Memory B cell (primary cell): ENCODE measurements at regions not wholly inside any gene's neighbourhood (a gene's known extent, or its start where the extent isn't known, plus 50 kb on each side); places are given as distances from the start of the nearest gene placed in this dataset.

Source experiments
- ATAC-seq: fragments of 150-1000 bp; cut with Tn5 transposase; 2 replicates; pipeline ENCODE4 v1.10.0; 2021; ENCODE audit warnings: low read depth, mild to moderate bottlenecking, moderate library complexity
- DNase-seq, 2 donors: peaks; one replicate each; pipeline ENCODE4 v3.0.0; 2022; ENCODE audit warnings: low spot score in 2 of 2
- H3K27ac Mint-ChIP-seq: one replicate; pipeline ENCODE4 v1.8.0; 2022; ENCODE audit warnings: mild to moderate bottlenecking, moderate library complexity, mixed read lengths
- H3K27me3 Mint-ChIP-seq: one replicate; pipeline ENCODE4 v1.8.0; 2022; ENCODE audit warnings: mixed read lengths
- H3K36me3 Mint-ChIP-seq: one replicate; pipeline ENCODE4 v1.8.0; 2022; ENCODE audit warnings: mild to moderate bottlenecking, mixed read lengths
- H3K4me1 Mint-ChIP-seq: one replicate; pipeline ENCODE4 v1.8.0; 2022; ENCODE audit warnings: mixed read lengths
- H3K4me3 Mint-ChIP-seq: one replicate; pipeline ENCODE4 v1.8.0; 2022; ENCODE audit warnings: mild to moderate bottlenecking, moderate library complexity, mixed read lengths
- H3K9me3 Mint-ChIP-seq: one replicate; pipeline ENCODE4 v1.8.0; 2022; ENCODE audit warnings: mixed read lengths

DNA sequence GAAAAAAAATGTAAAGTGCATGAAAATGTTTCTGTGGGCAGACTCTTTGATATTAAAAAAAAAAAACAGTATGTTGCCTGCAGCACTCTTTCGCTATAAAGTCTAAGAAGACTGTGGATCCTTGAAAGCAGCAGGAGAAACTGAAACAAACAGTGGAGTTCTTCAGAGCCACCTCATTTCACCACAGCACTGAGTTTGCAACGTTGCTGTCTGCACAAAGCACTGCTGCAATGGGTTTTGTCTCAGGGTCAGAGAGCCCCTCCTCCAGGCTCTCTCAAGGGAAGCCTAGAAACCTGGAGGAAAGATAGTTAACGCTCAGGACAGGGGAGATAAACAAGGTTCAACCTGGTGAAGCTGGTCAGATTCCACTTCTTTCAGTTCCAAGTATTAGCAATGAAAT is 248.7 kb downstream of the EFNB2 start:
- Mint-ChIP-seq H3K4me3 (no peak overlapping the region), H3K36me3 (no peaks in the 10 kb centered on the region), H3K27me3 (peaks cover 2% of the 10 kb centered on the region), H3K4me1 (no peaks in the 10 kb centered on the region), H3K9me3 (peaks cover 4% of the 10 kb centered on the region), H3K27ac (no peak overlapping the region)
- DNase-seq: no peak
- no peak for ATAC-seq

DNA sequence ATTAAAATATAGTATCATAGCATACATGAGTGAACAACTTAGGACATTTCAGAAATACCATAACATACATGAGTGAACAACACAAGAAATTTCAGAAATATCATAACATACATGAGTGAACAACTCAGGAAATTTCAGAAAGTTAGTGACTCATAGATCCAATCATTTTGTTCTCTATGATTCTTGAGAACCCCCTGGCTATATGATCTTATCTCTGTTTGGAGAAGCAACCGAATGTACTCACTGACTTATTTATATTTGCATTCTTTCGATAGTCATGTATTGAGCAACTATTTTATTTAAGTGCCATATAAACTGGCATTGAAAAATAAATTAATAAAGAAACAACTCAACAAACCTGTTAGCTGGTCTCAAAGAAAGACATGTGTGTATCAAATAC is 251.1 kb downstream of the EFNB2 start:
- DNase-seq (no peak), ATAC-seq (no peak)
- no peak overlapping the region for H3K4me3 Mint-ChIP-seq
- H3K27ac Mint-ChIP-seq: no peak overlapping the region
- H3K36me3 Mint-ChIP-seq: no peaks in the 10 kb centered on the region
- peaks cover 2% of the 10 kb centered on the region for H3K9me3 Mint-ChIP-seq
- no peaks in the 10 kb centered on the region for H3K4me1 Mint-ChIP-seq
- H3K27me3 Mint-ChIP-seq: peaks cover 2% of the 10 kb centered on the region

DNA sequence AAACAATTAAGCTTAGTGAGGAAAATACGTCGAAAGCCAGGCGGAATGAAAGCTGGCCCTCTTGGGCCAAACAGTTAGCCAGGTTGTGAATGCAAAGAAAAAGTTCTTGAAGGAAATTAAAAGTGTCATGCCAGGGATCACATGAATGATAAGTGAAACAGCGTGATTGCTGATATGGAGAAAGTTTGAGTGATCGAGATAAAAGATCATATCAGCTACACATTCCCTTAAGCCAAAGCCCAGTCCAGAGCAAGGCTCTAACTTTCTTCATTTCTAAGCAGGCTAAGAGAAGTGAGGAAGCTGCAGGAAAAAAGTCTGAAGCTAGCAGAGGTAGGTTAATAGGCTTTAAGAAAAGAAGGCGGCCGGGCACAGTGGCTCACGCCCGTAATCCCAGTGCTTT is 254.0 kb downstream of the EFNB2 start:
- H3K36me3 Mint-ChIP-seq: no peaks in the 10 kb centered on the region
- no peak overlapping the region for H3K27ac Mint-ChIP-seq
- H3K9me3 Mint-ChIP-seq: no peaks in the 10 kb centered on the region
- H3K4me3 Mint-ChIP-seq: no peak overlapping the region
- peaks cover 2% of the 10 kb centered on the region for H3K27me3 Mint-ChIP-seq
- no peaks in the 10 kb centered on the region for H3K4me1 Mint-ChIP-seq
- no peak for DNase-seq
- ATAC-seq: no peak

DNA sequence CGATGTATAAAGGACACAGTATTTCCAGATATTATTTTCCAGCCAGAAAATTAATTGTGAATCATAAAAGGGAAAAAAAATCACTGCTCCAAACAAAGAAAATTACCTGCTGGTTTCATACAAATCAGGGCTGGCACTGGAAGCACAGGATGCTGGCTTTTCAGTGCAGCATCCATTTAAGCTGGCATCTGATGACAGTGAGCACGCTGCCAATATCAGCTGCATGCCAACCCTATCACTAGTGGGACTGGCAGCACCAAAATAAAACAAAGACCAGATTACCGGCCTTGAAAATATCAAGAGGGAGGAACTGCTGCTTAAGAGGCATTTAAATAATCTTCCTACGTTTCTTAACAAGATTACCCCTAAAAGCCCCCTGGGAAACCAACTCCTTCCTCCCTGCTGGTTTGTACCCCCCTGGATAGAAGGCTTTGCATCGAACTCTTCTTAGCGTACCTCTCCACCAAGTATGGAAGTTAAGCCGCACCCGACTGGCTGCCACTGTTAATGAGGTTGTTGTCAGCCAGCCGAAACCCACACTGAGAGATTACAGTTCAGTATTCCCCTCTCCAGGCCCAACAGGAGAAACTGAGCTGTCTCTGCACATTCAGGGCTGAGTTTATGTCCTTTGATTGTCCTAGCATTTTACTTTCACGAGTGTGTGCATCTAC is 257.8 kb downstream of the EFNB2 start:
- H3K4me3 Mint-ChIP-seq: no peak overlapping the region
- no peaks in the 10 kb centered on the region for H3K4me1 Mint-ChIP-seq
- no peaks in the 10 kb centered on the region for H3K9me3 Mint-ChIP-seq
- DNase-seq: no peak
- no peaks in the 10 kb centered on the region for H3K36me3 Mint-ChIP-seq
- H3K27ac Mint-ChIP-seq: no peak overlapping the region
- no peaks in the 10 kb centered on the region for H3K27me3 Mint-ChIP-seq
- ATAC-seq: no peak

DNA sequence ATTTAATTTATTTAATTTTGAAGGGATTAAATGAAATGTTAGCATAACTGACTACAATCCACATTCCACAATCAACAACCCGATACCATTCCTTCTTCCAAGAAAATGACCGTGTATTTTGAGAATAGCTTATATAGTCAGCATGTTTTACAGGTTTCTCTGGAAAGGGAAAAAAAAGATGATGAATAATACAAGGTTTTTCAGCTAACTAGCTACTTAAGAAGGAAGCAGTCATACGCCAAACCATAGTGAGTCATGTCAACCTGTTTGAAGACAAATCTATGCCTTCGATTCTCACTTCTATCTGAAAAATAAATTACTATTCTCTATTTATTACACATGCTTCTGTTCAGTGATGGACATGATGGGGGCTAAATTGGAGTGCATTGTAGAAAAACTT is 258.6 kb downstream of the EFNB2 start:
- H3K4me3 Mint-ChIP-seq: no peak overlapping the region
- no peak overlapping the region for H3K27ac Mint-ChIP-seq
- no peak for ATAC-seq
- DNase-seq: no peak
- no peaks in the 10 kb centered on the region for H3K36me3 Mint-ChIP-seq
- H3K27me3 Mint-ChIP-seq: no peaks in the 10 kb centered on the region
- no peaks in the 10 kb centered on the region for H3K9me3 Mint-ChIP-seq
- H3K4me1 Mint-ChIP-seq: no peaks in the 10 kb centered on the region

DNA sequence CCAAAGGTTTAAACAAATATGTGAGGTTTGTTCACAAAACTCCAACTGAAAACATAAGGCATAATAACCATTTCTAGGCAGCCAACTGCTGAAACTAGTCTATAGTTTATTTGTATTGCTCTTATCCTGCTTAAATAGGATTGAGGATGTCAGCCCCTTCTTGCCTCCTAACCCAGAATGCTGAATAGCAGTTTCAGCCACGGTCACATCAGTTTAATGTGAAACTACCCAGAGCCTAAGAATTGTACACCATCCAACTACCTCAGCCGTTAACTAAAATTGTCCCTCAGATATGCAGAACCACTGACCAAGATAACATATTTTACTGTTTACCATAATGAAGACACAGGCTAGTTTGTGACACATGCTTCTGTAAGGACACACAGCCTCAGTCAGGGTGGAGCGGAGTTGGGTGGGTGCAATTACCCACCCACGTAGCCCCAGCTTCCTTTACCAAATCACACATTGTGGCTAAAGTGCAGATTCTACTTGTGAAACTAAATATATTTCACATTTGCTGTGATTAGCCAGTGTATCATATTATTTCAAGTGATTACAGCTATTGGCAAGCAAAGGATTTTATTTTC is 259.9 kb downstream of the EFNB2 start:
- no peak overlapping the region for H3K4me3 Mint-ChIP-seq
- H3K9me3 Mint-ChIP-seq: peaks cover 2% of the 10 kb centered on the region
- ATAC-seq (no peak), DNase-seq (no peak)
- no peaks in the 10 kb centered on the region for H3K36me3 Mint-ChIP-seq
- no peak overlapping the region for H3K27ac Mint-ChIP-seq
- H3K4me1 Mint-ChIP-seq: no peaks in the 10 kb centered on the region
- H3K27me3 Mint-ChIP-seq: no peaks in the 10 kb centered on the region

DNA sequence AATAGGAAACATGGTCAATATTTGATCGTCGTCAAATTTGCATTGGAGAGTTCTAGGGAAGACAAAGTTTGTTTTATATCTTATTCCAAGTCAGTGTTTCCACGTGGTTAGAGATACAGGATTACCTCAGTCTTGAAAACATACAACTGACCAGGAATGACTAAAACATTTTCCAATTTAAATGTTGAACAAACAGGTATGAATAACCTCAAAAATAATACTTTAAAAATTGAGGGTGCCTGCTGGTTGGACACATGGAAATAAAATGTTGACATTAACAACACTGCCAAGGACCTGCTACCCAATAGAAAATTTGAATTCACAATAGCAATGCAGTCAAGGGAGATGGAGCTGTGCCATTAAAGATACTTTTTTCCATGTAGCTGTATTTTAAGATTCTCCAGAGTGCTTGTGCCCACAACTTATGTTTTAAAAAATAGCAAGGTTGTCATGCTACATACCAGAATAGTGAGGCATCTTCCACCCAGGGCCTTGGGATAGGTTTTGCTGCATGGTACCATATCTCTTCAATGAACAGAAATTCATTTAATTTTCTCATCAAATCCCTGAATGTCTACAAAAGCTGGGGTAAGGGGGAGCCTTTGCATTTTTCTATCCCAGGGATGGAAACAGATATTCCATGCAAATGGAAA is 260.8 kb downstream of the EFNB2 start:
- DNase-seq (no peak), ATAC-seq (no peak)
- no peaks in the 10 kb centered on the region for H3K4me1 Mint-ChIP-seq
- H3K27me3 Mint-ChIP-seq: no peaks in the 10 kb centered on the region
- H3K9me3 Mint-ChIP-seq: peaks cover 2% of the 10 kb centered on the region
- no peak overlapping the region for H3K27ac Mint-ChIP-seq
- H3K4me3 Mint-ChIP-seq: no peak overlapping the region
- no peaks in the 10 kb centered on the region for H3K36me3 Mint-ChIP-seq

DNA sequence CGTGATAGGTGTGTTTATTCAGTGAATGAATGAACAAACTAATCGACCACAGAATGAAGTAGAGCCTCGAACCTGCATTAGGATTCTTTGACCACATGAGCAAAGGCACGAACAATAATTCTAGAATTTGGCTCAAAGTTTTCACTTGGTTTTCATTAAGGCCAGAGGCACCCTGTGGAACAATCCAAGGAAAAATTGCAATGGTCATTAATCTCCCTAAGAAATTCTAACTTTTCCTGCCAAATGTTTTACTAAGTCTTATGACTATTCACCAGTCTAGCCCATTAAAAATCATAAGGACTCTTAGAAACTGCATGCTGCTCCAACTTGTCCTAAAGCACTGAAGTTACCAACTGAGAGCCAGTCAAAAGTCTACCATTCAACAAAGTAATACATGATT is 271.7 kb downstream of the EFNB2 start:
- ATAC-seq (no peak), DNase-seq (no peak)
- H3K4me3 Mint-ChIP-seq: no peak overlapping the region
- no peak overlapping the region for H3K27ac Mint-ChIP-seq
- peaks cover 5% of the 10 kb centered on the region for H3K9me3 Mint-ChIP-seq
- H3K36me3 Mint-ChIP-seq: no peaks in the 10 kb centered on the region
- no peaks in the 10 kb centered on the region for H3K27me3 Mint-ChIP-seq
- no peaks in the 10 kb centered on the region for H3K4me1 Mint-ChIP-seq

DNA sequence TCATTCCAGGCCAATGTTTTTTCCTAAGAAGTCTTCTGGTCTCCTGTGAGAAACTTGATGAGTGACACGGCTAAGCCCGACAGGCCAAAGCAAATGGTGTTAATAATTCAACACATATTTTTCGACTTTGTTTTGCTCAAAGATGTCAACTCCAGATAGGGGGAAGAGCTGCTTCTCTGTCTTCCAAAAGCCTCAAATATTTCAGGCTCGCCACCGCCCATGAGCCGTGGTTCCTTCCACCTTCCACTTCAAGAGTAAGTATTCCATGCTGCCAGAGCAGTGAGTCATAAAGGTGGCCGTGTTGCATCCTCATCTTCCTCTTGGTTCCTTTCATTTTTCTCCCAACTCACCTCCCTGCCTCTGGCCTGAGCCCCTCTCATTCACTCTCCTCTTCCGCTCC is 272.6 kb downstream of the EFNB2 start:
- H3K4me3 Mint-ChIP-seq: no peak overlapping the region
- ATAC-seq: no peak
- no peaks in the 10 kb centered on the region for H3K4me1 Mint-ChIP-seq
- peaks cover 5% of the 10 kb centered on the region for H3K9me3 Mint-ChIP-seq
- no peak for DNase-seq
- no peaks in the 10 kb centered on the region for H3K27me3 Mint-ChIP-seq
- H3K27ac Mint-ChIP-seq: no peak overlapping the region
- H3K36me3 Mint-ChIP-seq: no peaks in the 10 kb centered on the region

DNA sequence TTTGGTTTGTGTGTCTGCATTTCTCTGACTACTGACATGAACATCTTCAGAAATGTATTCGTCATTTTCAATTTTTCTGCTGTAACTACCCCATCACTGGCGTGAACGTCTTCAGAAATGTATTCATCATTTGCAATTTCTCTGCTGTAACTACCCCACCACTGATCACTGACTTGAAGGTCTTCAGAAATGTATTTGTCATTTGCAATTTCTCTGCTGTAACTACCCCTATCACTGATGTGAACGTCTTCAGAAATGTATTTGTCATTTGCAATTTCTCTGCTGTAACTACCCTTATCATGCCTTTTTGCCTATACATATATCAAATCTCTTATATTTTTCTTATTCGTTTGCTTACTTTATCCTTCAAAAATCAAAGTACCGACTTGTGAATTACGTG is 274.0 kb downstream of the EFNB2 start:
- no peaks in the 10 kb centered on the region for H3K27me3 Mint-ChIP-seq
- no peak for DNase-seq
- H3K4me3 Mint-ChIP-seq: no peak overlapping the region
- no peak for ATAC-seq
- H3K36me3 Mint-ChIP-seq: no peaks in the 10 kb centered on the region
- H3K4me1 Mint-ChIP-seq: no peaks in the 10 kb centered on the region
- H3K9me3 Mint-ChIP-seq: peaks cover 5% of the 10 kb centered on the region
- no peak overlapping the region for H3K27ac Mint-ChIP-seq

DNA sequence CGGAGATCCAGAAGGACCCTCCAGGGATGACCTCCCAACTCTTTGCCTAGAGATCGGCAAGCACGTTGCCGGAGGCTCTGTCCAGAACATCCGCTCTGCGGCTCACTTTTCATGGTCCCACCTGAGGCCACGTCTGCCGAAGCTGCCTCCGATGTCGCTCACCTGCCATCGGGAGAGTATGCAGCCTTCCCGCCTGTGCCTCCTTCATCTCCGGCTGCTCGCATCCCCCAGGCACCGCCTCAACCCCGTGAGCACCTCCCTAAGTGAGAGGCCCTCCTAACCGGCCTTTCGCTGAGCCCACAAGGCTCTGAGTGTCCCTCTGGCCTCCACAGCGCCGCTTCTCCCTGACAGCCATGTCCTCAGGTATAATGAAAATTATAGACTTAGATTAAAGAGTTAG is 275.1 kb downstream of the EFNB2 start:
- no peaks in the 10 kb centered on the region for H3K4me1 Mint-ChIP-seq
- H3K27me3 Mint-ChIP-seq: no peaks in the 10 kb centered on the region
- no peak overlapping the region for H3K27ac Mint-ChIP-seq
- H3K36me3 Mint-ChIP-seq: no peaks in the 10 kb centered on the region
- ATAC-seq (no peak), DNase-seq (no peak)
- H3K4me3 Mint-ChIP-seq: no peak overlapping the region
- peaks cover 5% of the 10 kb centered on the region for H3K9me3 Mint-ChIP-seq

DNA sequence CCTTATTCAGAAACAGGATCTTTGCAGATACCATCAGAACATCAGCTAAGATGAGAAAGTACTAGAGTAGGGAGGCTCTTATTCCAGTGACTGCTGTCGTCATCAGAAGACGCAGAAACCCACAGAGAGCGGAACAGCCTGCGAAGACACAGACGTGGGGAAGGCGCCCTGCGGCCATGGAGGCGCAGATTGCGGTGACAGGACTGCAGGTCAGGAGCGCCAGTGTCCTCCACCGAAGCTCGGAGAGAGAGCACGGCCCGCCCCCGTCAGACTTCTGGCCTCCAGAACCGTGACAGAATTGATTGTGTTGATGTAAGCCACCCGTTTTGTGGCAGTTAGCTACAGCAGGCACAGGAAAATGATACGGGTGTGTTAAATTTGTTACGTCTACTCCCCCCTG is 275.5 kb downstream of the EFNB2 start:
- ATAC-seq: no peak

DNA sequence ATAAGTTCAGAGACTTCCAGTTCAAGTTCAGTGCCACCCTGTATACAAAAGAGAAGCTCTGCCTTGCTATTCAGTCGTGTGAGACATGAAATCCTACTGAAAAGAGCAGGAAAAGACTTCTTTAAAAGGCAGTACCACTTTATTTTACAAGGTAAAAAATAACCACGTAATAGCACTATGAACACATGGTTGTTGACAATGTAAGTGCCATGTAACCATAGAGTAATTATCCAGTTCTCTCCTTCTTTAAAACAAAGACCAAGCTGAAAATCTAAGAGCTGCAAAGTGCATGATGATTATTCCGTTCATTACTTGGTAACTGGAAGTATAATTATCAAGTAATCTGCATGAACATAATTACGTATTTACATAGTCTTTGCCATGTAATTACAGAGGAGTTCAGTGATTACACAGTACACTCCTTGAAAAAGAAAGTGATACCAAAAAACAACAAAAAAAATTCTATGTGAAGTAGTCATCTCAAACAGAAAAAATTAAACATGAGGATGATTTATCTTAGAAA is 288.7 kb downstream of the EFNB2 start:
- Mint-ChIP-seq H3K4me1 (no peaks in the 10 kb centered on the region), H3K4me3 (no peak overlapping the region), H3K9me3 (no peaks in the 10 kb centered on the region), H3K27me3 (no peaks in the 10 kb centered on the region), H3K27ac (no peak overlapping the region), H3K36me3 (no peaks in the 10 kb centered on the region)
- ATAC-seq (no peak), DNase-seq (no peak)

More for the DNA sequence above, 275.5 kb downstream of the EFNB2 start:
- Mint-ChIP-seq H3K27ac (no peak overlapping the region), H3K27me3 (no peaks in the 10 kb centered on the region), H3K4me3 (no peak overlapping the region), H3K4me1 (no peaks in the 10 kb centered on the region), H3K36me3 (no peaks in the 10 kb centered on the region), H3K9me3 (peaks cover 5% of the 10 kb centered on the region)
- no peak for DNase-seq

DNA sequence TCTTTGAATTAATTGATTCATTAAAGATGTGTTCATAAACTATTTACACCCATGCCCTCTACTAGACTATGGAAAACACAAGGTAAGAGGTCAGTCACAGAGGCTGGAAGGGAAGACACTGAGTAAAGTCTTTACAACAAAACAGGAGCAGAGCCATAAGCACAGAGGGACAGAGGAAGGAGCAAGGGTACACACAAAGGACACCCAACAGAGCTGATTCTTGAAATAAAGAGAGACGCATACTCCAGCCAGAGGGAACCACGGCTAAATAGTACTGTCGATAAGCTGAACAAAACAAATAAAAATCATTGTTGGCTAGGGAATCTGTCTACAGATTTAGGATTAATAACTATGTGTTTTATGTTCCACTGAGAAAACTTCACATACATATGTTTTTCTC is 289.2 kb downstream of the EFNB2 start:
- Mint-ChIP-seq H3K36me3 (no peaks in the 10 kb centered on the region), H3K4me3 (no peak overlapping the region), H3K4me1 (no peaks in the 10 kb centered on the region)

More for the DNA sequence above, 289.2 kb downstream of the EFNB2 start:
- no peak overlapping the region for H3K27ac Mint-ChIP-seq
- no peaks in the 10 kb centered on the region for H3K27me3 Mint-ChIP-seq
- DNase-seq: no peak
- H3K9me3 Mint-ChIP-seq: no peaks in the 10 kb centered on the region
- ATAC-seq: no peak
